Activated T-cell treated with anti-CD3 and anti-CD28 coated beads, Interleukin-2, amount 50 U/mL, for 72 hours (primary cell): ENCODE measurements at regions not wholly inside any gene's neighbourhood (a gene's known extent, or its start where the extent isn't known, plus 50 kb on each side); places are given as distances from the start of the nearest gene placed in this dataset.
"Not testable (repeated sequence)": the region's sequence is repeated elsewhere in the genome, so short reads cannot be mapped to it uniquely, and the experiment has no call there.

ENCODE experiments used
- ATAC-seq, 2 donors: fragments of 150-1000 bp; cut with Tn5 transposase; replicated peaks in 1 of 2; 2 replicates each; pipeline ENCODE4 v1.10.0; 2021; ENCODE audit warnings: moderate library complexity in 2 of 2, mild to moderate bottlenecking in 1 of 2
- DNase-seq, 2 donors: peaks; one replicate each; pipeline ENCODE4 v3.0.0; 2021 to 2022; ENCODE audit warnings: mixed read lengths in 1 of 2
- H3K27ac Mint-ChIP-seq: one replicate; pipeline ENCODE4 v1.8.0; 2022; ENCODE audit warnings: mild to moderate bottlenecking, moderate library complexity, mixed read lengths
- H3K27me3 Mint-ChIP-seq: one replicate; pipeline ENCODE4 v1.8.0; 2022; ENCODE audit warnings: low read depth, mixed read lengths
- H3K36me3 Mint-ChIP-seq, 2 donors: one replicate each; pipeline ENCODE4 v1.8.0; 2022; ENCODE audit warnings: mixed read lengths in 2 of 2, mild to moderate bottlenecking in 1 of 2; ENCODE audit not compliant: insufficient read depth in 2 of 2
- H3K4me1 Mint-ChIP-seq: one replicate; pipeline ENCODE4 v1.8.0; 2022; ENCODE audit warnings: low read depth, mixed read lengths
- H3K4me3 Mint-ChIP-seq, 2 donors: one replicate each; pipeline ENCODE4 v1.8.0; 2022; ENCODE audit warnings: mild to moderate bottlenecking in 2 of 2, mixed read lengths in 2 of 2, moderate library complexity in 2 of 2
- H3K9me3 Mint-ChIP-seq, 2 donors: one replicate each; pipeline ENCODE4 v1.8.0; 2022; ENCODE audit warnings: mixed read lengths in 2 of 2

GRCh38 chr13:75963302-75963701, 327.2 kb downstream of the LMO7 start:
- H3K4me3 Mint-ChIP-seq = no peak overlapping the region
- DNase-seq = no peak
- H3K27me3 Mint-ChIP-seq = peaks cover 6% of the 10 kb centered on the region
- no peak for ATAC-seq
- H3K36me3 Mint-ChIP-seq = no peaks in the 10 kb centered on the region
- no peaks in the 10 kb centered on the region for H3K4me1 Mint-ChIP-seq
- no peaks in the 10 kb centered on the region for H3K9me3 Mint-ChIP-seq
- H3K27ac Mint-ChIP-seq = no peak overlapping the region

GRCh38 chr13:75961911-75962310, 325.8 kb downstream of the LMO7 start:
- no peak overlapping the region for H3K27ac Mint-ChIP-seq
- no peaks in the 10 kb centered on the region for H3K36me3 Mint-ChIP-seq
- H3K27me3 Mint-ChIP-seq = peaks cover 6% of the 10 kb centered on the region
- no peak overlapping the region for H3K4me3 Mint-ChIP-seq
- no peak for DNase-seq
- no peak for ATAC-seq
- H3K9me3 Mint-ChIP-seq = no peaks in the 10 kb centered on the region
- no peaks in the 10 kb centered on the region for H3K4me1 Mint-ChIP-seq

GRCh38 chr13:75960538-75960994, 324.4 kb downstream of the LMO7 start:
- Mint-ChIP-seq H3K27ac (no peak overlapping the region), H3K27me3 (peaks cover 6% of the 10 kb centered on the region), H3K36me3 (no peaks in the 10 kb centered on the region), H3K4me3 (no peak overlapping the region), H3K4me1 (no peaks in the 10 kb centered on the region), H3K9me3 (no peaks in the 10 kb centered on the region)
- no peak for DNase-seq
- no peak for ATAC-seq

GRCh38 chr13:75959861-75960481, 323.8 kb downstream of the LMO7 start:
- H3K36me3 Mint-ChIP-seq = no peaks in the 10 kb centered on the region
- H3K4me1 Mint-ChIP-seq = no peaks in the 10 kb centered on the region
- no peak for DNase-seq
- H3K9me3 Mint-ChIP-seq = peaks cover 0 to 2% of the 10 kb centered on the region in 2 donors
- no peak overlapping the region for H3K4me3 Mint-ChIP-seq
- ATAC-seq = no peak
- H3K27ac Mint-ChIP-seq = no peak overlapping the region
- H3K27me3 Mint-ChIP-seq = peaks cover 6% of the 10 kb centered on the region

GRCh38 chr13:75953589-75953988, 317.5 kb downstream of the LMO7 start:
- H3K27me3 Mint-ChIP-seq = not testable (repeated sequence)

GRCh38 chr13:75947448-75947847, 311.3 kb downstream of the LMO7 start:
- Mint-ChIP-seq H3K27me3 (peaks cover 6% of the 10 kb centered on the region), H3K4me1 (no peaks in the 10 kb centered on the region), H3K4me3 (no peak overlapping the region), H3K27ac (no peak overlapping the region), H3K9me3 (no peaks in the 10 kb centered on the region), H3K36me3 (no peaks in the 10 kb centered on the region)
- DNase-seq (no peak), ATAC-seq (no peak)

More at GRCh38 chr13:75953589-75953988, 317.5 kb downstream of the LMO7 start:
- ATAC-seq, H3K36me3 Mint-ChIP-seq, H3K27ac Mint-ChIP-seq, DNase-seq, H3K9me3 Mint-ChIP-seq, H3K4me3 Mint-ChIP-seq, H3K4me1 Mint-ChIP-seq: not testable (repeated sequence)

GRCh38 chr13:75946536-75947284, 310.6 kb downstream of the LMO7 start:
- no peaks in the 10 kb centered on the region for H3K36me3 Mint-ChIP-seq
- peaks cover 6% of the 10 kb centered on the region for H3K27me3 Mint-ChIP-seq
- H3K9me3 Mint-ChIP-seq = no peaks in the 10 kb centered on the region
- ATAC-seq (no peak), DNase-seq (no peak)
- H3K27ac Mint-ChIP-seq = no peak overlapping the region
- H3K4me3 Mint-ChIP-seq = no peak overlapping the region
- H3K4me1 Mint-ChIP-seq = no peaks in the 10 kb centered on the region

- no peak for DNase-seq
- no peak overlapping the region for H3K27ac Mint-ChIP-seq
These were observed 309.8 kb downstream of the LMO7 start for GRCh38 chr13:75945841-75946482.

GRCh38 chr13:75938811-75939560, 302.9 kb downstream of the LMO7 start:
- Mint-ChIP-seq H3K27ac (no peak overlapping the region), H3K27me3 (peaks cover 6% of the 10 kb centered on the region), H3K36me3 (no peaks in the 10 kb centered on the region), H3K9me3 (no peaks in the 10 kb centered on the region), H3K4me1 (no peaks in the 10 kb centered on the region), H3K4me3 (no peak overlapping the region)
- no peak for ATAC-seq
- no peak for DNase-seq

More at GRCh38 chr13:75945841-75946482, 309.8 kb downstream of the LMO7 start:
- ATAC-seq = no peak
- Mint-ChIP-seq H3K4me3 (no peak overlapping the region), H3K27me3 (peaks cover 6% of the 10 kb centered on the region), H3K36me3 (no peaks in the 10 kb centered on the region), H3K4me1 (no peaks in the 10 kb centered on the region), H3K9me3 (no peaks in the 10 kb centered on the region)

- Mint-ChIP-seq H3K27me3 (peaks cover 3% of the 10 kb centered on the region), H3K36me3 (no peaks in the 10 kb centered on the region), H3K9me3 (no peaks in the 10 kb centered on the region), H3K4me1 (no peaks in the 10 kb centered on the region), H3K27ac (no peak overlapping the region), H3K4me3 (no peak overlapping the region)
- DNase-seq = no peak
- no peak for ATAC-seq
These were observed 300.7 kb downstream of the LMO7 start for GRCh38 chr13:75936791-75937190.

- Mint-ChIP-seq H3K4me1 (no peaks in the 10 kb centered on the region), H3K27ac (no peak overlapping the region), H3K4me3 (no peak overlapping the region), H3K9me3 (no peaks in the 10 kb centered on the region), H3K36me3 (no peaks in the 10 kb centered on the region), H3K27me3 (peaks cover 10% of the 10 kb centered on the region)
- no peak for ATAC-seq
- no peak for DNase-seq
These were observed 299.7 kb downstream of the LMO7 start for GRCh38 chr13:75935805-75936204.

- Mint-ChIP-seq H3K4me3 (no peak overlapping the region), H3K9me3 (no peaks in the 10 kb centered on the region), H3K27ac (no peak overlapping the region), H3K27me3 (peaks cover 12% of the 10 kb centered on the region), H3K36me3 (no peaks in the 10 kb centered on the region), H3K4me1 (no peaks in the 10 kb centered on the region)
- DNase-seq (no peak), ATAC-seq (no peak)
These were observed 298.8 kb downstream of the LMO7 start for GRCh38 chr13:75934889-75935288.

GRCh38 chr13:75932636-75933035, 296.5 kb downstream of the LMO7 start:
- Mint-ChIP-seq H3K4me1 (no peaks in the 10 kb centered on the region), H3K36me3 (no peaks in the 10 kb centered on the region), H3K27ac (no peak overlapping the region), H3K4me3 (no peak overlapping the region), H3K9me3 (no peaks in the 10 kb centered on the region), H3K27me3 (peaks cover 12% of the 10 kb centered on the region)
- no peak for ATAC-seq
- DNase-seq = no peak
